K562 (cell line): ENCODE measurements at regions not wholly inside any gene's neighbourhood (a gene's known extent, or its start where the extent isn't known, plus 50 kb on each side); places are given as distances from the start of the nearest gene placed in this dataset.

ENCODE experiments used
- ATAC-seq: fragments of 200-7000 bp; cut with Tn5 transposase; 3 replicates; pipeline ENCODE4 v1.9.1; 2020; ENCODE audit warnings: moderate library complexity
- BruUV-seq: library from RNA; stranded (reverse); fragments of 400-500 nt; replicated peaks from 2 replicates; lab custom pipeline; 2021; lab: Mats Ljungman, UMichigan
- CTCF ChIA-PET: fragments of 300-600 bp; formaldehyde crosslinking; extraction: SDS; loops from one replicate; lab custom pipeline; 2021; ENCODE audit warnings: low intra/inter-chr PET ratio; lab: Yijun Ruan, JAX
- POLR2A ChIA-PET: fragments of 300-600, 350-650 bp; sonication (Branson Sonifier 250); formaldehyde crosslinking; extraction: SDS; loops from one replicate; lab custom pipeline; 2021; ENCODE audit warnings: antibody characterized with exemption, inconsistent platforms; lab: Yijun Ruan, JAX
- DNase-seq, 4 experiments: peaks; one replicate each; pipeline versions ENCODE4 v3.0.0 to v3.0.0-alpha.2; 2011 to 2018; ENCODE audit warnings: low spot score in 3 of 4, mixed read lengths in 3 of 4; ENCODE audit errors: extremely low read depth in 1 of 4
- FAIRE-seq: peaks from 2 replicates; lab custom pipeline; 2011; peaks lifted over from hg19 to GRCh38; lab: Jason Lieb, UNC
- H2AFZ ChIP-seq: 2 replicates; pipeline ENCODE4 v1.6.0; 2011; ENCODE audit warnings: low read depth, low read length, control low read depth, inconsistent platforms
- H3K27ac ChIP-seq: fragments of 200-600 bp; 3 replicates; pipeline ENCODE4 v1.8.0; 2011; ENCODE audit warnings: low read depth, mild to moderate bottlenecking, control low read depth, inconsistent platforms, low read length, moderate library complexity, mixed read lengths; ENCODE audit errors: extremely low read depth
- H3K27me3 ChIP-seq, 2 experiments: fragments of 300-600 bp in 1 of 2; 2 replicates in 1 of 2; 3 replicates in 1 of 2; pipeline versions ENCODE4 v1.6.0 to v1.8.0; 2011; ENCODE audit warnings: inconsistent platforms in 2 of 2, low read length in 2 of 2, mild to moderate bottlenecking in 1 of 2, mixed read lengths in 1 of 2, moderate library complexity in 1 of 2; ENCODE audit not compliant: control insufficient read depth in 2 of 2, insufficient read depth in 2 of 2
- H3K36me3 ChIP-seq: fragments of 300-600 bp; 3 replicates; pipeline ENCODE4 v1.8.0; 2011; ENCODE audit warnings: mild to moderate bottlenecking, low read length, inconsistent platforms; ENCODE audit not compliant: control insufficient read depth, insufficient read depth
- H3K4me1 ChIP-seq, 2 experiments: fragments of 200-600 bp in 1 of 2; replicated peaks in 1 of 2; 2 replicates in 1 of 2; 3 replicates in 1 of 2; pipeline versions ENCODE4 v1.5.1 to v1.8.0; 2011; ENCODE audit warnings: inconsistent platforms in 2 of 2, low read length in 2 of 2, mild to moderate bottlenecking in 1 of 2, mixed read lengths in 1 of 2, moderate library complexity in 1 of 2; ENCODE audit not compliant: control insufficient read depth in 2 of 2, insufficient read depth in 2 of 2
- H3K4me2 ChIP-seq: 2 replicates; pipeline ENCODE4 v1.6.1; 2011; ENCODE audit warnings: low read length, control low read depth, inconsistent platforms, mixed read lengths; ENCODE audit not compliant: insufficient read depth
- H3K4me3 ChIP-seq: fragments of 200-600 bp; sonication (generic), shearing (Covaris generic); 2 replicates; pipeline ENCODE4 v1.5.1; 2016; ENCODE audit warnings: control low read depth, inconsistent platforms
- H3K79me2 ChIP-seq: fragments of 200-600 bp; 3 replicates; pipeline ENCODE4 v1.8.0; 2011; ENCODE audit warnings: low read length, inconsistent platforms; ENCODE audit not compliant: control insufficient read depth, insufficient read depth
- H3K9ac ChIP-seq, 2 experiments: 2 replicates each; pipeline versions ENCODE4 v1.6.0 to v1.6.1; 2011; ENCODE audit warnings: low read depth in 2 of 2, low read length in 2 of 2, control low read depth in 1 of 2, inconsistent platforms in 1 of 2, mild to moderate bottlenecking in 1 of 2, mixed read lengths in 1 of 2; ENCODE audit not compliant: insufficient read depth in 1 of 2
- H3K9me1 ChIP-seq: one replicate; pipeline ENCODE4 v1.6.0; 2011; ENCODE audit warnings: inconsistent platforms, mild to moderate bottlenecking, low read length, moderate library complexity; ENCODE audit not compliant: control insufficient read depth, insufficient read depth
- H3K9me3 ChIP-seq: replicated peaks from 2 replicates; pipeline ENCODE4 v1.5.1; 2011; ENCODE audit warnings: low read depth, low read length, inconsistent platforms; ENCODE audit not compliant: control insufficient read depth, insufficient read depth
- H4K20me1 ChIP-seq: replicated peaks from 2 replicates; pipeline ENCODE4 v1.6.1; 2011; ENCODE audit warnings: low read length, inconsistent platforms, mixed read lengths; ENCODE audit not compliant: control insufficient read depth, insufficient read depth
- BRCA1 ChIP-seq, 2 experiments: fragments of 450-650 bp in 1 of 2; sonication (generic) in 1 of 2; formaldehyde crosslinking in 1 of 2; IDR thresholded peaks; 2 replicates each; pipeline versions ENCODE4 v1.5.0 to v1.6.1; 2017 to 2020; ENCODE audit warnings: mild to moderate bottlenecking in 1 of 2, missing genetic modification reagents in 1 of 2
- ELF1 ChIP-seq: fragments of 200-800 bp; sonication (Bioruptor generic); IDR thresholded peaks from 2 replicates; pipeline ENCODE4 v1.6.1; 2016; ENCODE audit warnings: missing genetic modification characterization, missing compliant biosample characterization
- POLR2B ChIP-seq: fragments of 450-650 bp; IDR thresholded peaks from 2 replicates; pipeline ENCODE4 v1.6.1; 2018; ENCODE audit warnings: low read depth; ENCODE audit not compliant: partially characterized antibody
- RAD21 ChIP-seq, 2 experiments: fragments of 250-450 bp in 1 of 2; fragments of 450-650 bp in 1 of 2; sonication (Bioruptor Pico) in 1 of 2; formaldehyde crosslinking in 1 of 2; IDR thresholded peaks in 1 of 2; conservative IDR thresholded peaks in 1 of 2; 2 replicates each; pipeline versions ENCODE4 v1.4.0 to v1.8.0; 2020 to 2022; ENCODE audit warnings: mild to moderate bottlenecking in 2 of 2, moderate library complexity in 1 of 2
- RBFOX2 ChIP-seq: fragments of 200-400 bp; formaldehyde crosslinking; IDR thresholded peaks from 2 replicates; pipeline ENCODE4 v1.6.1; 2017; ENCODE audit warnings: low read depth, mild to moderate bottlenecking, low read length, moderate library complexity
- ZC3H4 ChIP-seq: sonication (generic); formaldehyde crosslinking; IDR thresholded peaks from 2 replicates; pipeline ENCODE4 v1.9.0; 2021; ENCODE audit warnings: missing genetic modification reagents, borderline replicate concordance
- ZFX ChIP-seq: sonication (generic); formaldehyde crosslinking; IDR thresholded peaks from 2 replicates; pipeline ENCODE4 v1.8.0; 2022; ENCODE audit warnings: mild to moderate bottlenecking, missing genetic modification reagents, moderate library complexity
- WGBS: fragments of 100-300 bp; shearing (Covaris generic); methylation state at CpG from one replicate; pipeline ENCODE4 v1.1.6; 2016; ENCODE audit warnings: low coverage, mixed read lengths; ENCODE audit not compliant: insufficient coverage; ENCODE audit errors: missing lambda C conversion rate; 5-methylcytosine and 5-hydroxymethylcytosine counted together
- in situ Hi-C: fragments of 300-500 bp; cut with MboI; formaldehyde crosslinking; loops from 4 replicates; pipeline ENCODE4 v1.15.0; 2018; ENCODE audit warnings: inconsistent platforms, mixed read lengths
- intact Hi-C: fragments of 100-400 bp; cut with micrococcal nuclease; formaldehyde crosslinking; loops from 2 replicates; pipeline ENCODE4 v1.14.2; 2022

GRCh38 chr2:21194147-21194546, 70.4 kb downstream of the TDRD15 start:
- TF ChIP-seq POLR2B (no peak), RAD21 (CRISPR knock-in tag; conservative IDR thresholded peaks at IDR 0.05 in 1 of 2, IDR thresholded peaks at IDR 0.05 in 1 of 2) (no peak), BRCA1 (IDR thresholded peaks at IDR 0.05) (no peak), BRCA1 (CRISPR knock-in tag; IDR thresholded peaks at IDR 0.05) (no peak), RBFOX2 (no peak), ELF1 (tag) (no peak), ZC3H4 (no peak), ZFX (CRISPR knock-in tag) (no peak)
- no peaks in the 10 kb centered on the region for H3K79me2 ChIP-seq
- no peak overlapping the region for H3K4me2 ChIP-seq
- in situ Hi-C loops = no loop called here
- H3K27me3 ChIP-seq = no peaks in the 10 kb centered on the region
- intact Hi-C loops = no loop called here
- no TSS peak for BruUV-seq
- H3K4me3 ChIP-seq = no peak overlapping the region
- H4K20me1 ChIP-seq = no peaks in the 10 kb centered on the region
- H3K27ac ChIP-seq = no peak overlapping the region
- DNase-seq = no peak
- no peaks in the 10 kb centered on the region for H3K36me3 ChIP-seq
- H3K9ac ChIP-seq = no peak overlapping the region
- CTCF ChIA-PET = no interaction called here
- H2AFZ ChIP-seq = no peak overlapping the region
- no peaks in the 10 kb centered on the region for H3K9me3 ChIP-seq
- no peaks in the 10 kb centered on the region for H3K4me1 ChIP-seq
- no peak for ATAC-seq
- POLR2A ChIA-PET = interaction anchor here (0.6 kb wide), 1 partner anchor 471 kb away, joined by 3 read pairs; no protein-coding TSS in a partner anchor
- FAIRE-seq = no peak
- 12% methylated on average over 2 of the region's 2 CpGs for WGBS
- H3K9me1 ChIP-seq = no peaks in the 10 kb centered on the region
